Small intestine (tissue), 7 donors: ENCODE measurements at regions not wholly inside any gene's neighbourhood (a gene's known extent, or its start where the extent isn't known, plus 50 kb on each side); places are given as distances from the start of the nearest gene placed in this dataset.

Experiments
- DNase-seq, 2 donors: peaks; one replicate each; pipeline versions ENCODE4 v3.0.0 to v3.0.0-alpha.2; 2013
- FAIRE-seq: peaks from 2 replicates; lab custom pipeline; 2012; peaks lifted over from hg19 to GRCh38; lab: Jason Lieb, UNC
- H3K27ac ChIP-seq, 3 donors: one replicate each; pipeline ENCODE4 v1.5.1; 2013; ENCODE audit warnings: low read length in 2 of 3, mild to moderate bottlenecking in 2 of 3, control low read depth in 1 of 3, inconsistent platforms in 1 of 3, low read depth in 1 of 3, moderate library complexity in 1 of 3
- H3K27me3 ChIP-seq, 3 donors: one replicate each; pipeline ENCODE4 v1.6.1; 2013; ENCODE audit warnings: low read length in 3 of 3, inconsistent platforms in 1 of 3; ENCODE audit not compliant: control insufficient read depth in 3 of 3, insufficient read depth in 3 of 3
- H3K36me3 ChIP-seq, 3 donors: one replicate each; pipeline ENCODE4 v1.6.1; 2013; ENCODE audit warnings: low read length in 3 of 3, inconsistent platforms in 1 of 3, low read depth in 1 of 3, mild to moderate bottlenecking in 1 of 3, moderate library complexity in 1 of 3; ENCODE audit not compliant: control insufficient read depth in 3 of 3, insufficient read depth in 2 of 3
- H3K4me1 ChIP-seq, 3 donors: one replicate each; pipeline ENCODE4 v1.6.1; 2013; ENCODE audit warnings: low read length in 2 of 3, inconsistent platforms in 1 of 3, low read depth in 1 of 3, mild to moderate bottlenecking in 1 of 3, moderate library complexity in 1 of 3; ENCODE audit not compliant: control insufficient read depth in 3 of 3, insufficient read depth in 2 of 3
- H3K4me3 ChIP-seq, 3 donors: one replicate each; pipeline ENCODE4 v1.5.1; 2013; ENCODE audit warnings: low read length in 3 of 3, control low read depth in 1 of 3, inconsistent platforms in 1 of 3, low read depth in 1 of 3, mild to moderate bottlenecking in 1 of 3, moderate library complexity in 1 of 3
- H3K9me3 ChIP-seq, 2 donors: one replicate each; pipeline ENCODE4 v1.6.1; 2013; ENCODE audit warnings: low read depth in 1 of 2, low read length in 1 of 2; ENCODE audit not compliant: control insufficient read depth in 2 of 2, insufficient read depth in 1 of 2
- WGBS, 3 donors: extraction: QIAGEN DNeasy Blood & Tissue Kit; methylation state at CpG; one replicate each; pipeline ENCODE4 v1.1.7; 2013; 5-methylcytosine and 5-hydroxymethylcytosine counted together
- donor health status: healthy with polysubstance abuse.
- donor health status: control.
- donor health status: control.
- donor health status: Bipolar disorder and iron deficiency.
- donor health status: healthy.

DNA sequence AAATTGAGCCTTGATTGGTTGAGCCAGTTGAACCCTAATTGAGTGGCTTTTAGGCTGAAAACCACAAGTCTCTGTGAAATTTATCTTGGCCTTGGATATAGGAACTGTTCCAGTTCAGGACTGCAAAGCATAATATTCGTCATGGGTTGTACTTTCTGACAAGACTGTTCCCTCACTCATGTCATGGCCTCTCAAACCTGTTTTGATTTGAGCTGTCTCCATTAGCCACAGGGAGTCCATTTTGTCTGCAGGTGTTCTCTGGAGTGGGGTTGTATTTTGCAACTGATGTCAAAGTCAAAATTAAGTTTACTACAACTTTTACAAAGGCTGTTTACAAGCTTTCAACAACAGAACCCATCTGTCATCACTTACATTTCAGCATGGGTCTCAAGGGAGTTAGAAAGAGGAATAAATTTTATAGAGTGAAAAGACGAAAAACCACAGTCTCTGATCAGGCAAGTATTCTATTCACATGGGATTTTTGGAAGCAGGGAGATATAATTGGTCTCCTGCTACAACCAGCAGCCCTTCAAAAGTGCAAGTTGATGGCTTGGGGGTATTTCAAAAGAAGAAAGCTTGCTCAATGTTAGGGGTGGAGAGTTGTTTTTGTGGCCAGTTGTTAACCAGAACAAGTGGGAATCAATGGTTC is 1716.3 kb downstream of the C4orf33 start:
- Histone ChIP-seq H3K27me3 (no peaks in the 10 kb centered on the region), H3K4me1 (no peaks in the 10 kb centered on the region), H3K27ac (no peak overlapping the region), H3K9me3 (no peaks in the 10 kb centered on the region), H3K4me3 (no peak overlapping the region), H3K36me3 (no peaks in the 10 kb centered on the region)
- DNase-seq (no peak), FAIRE-seq (no peak)
- 40 to 46% (median 40%) methylated on average over 2 of the region's 2 CpGs for WGBS, 3 donors

DNA sequence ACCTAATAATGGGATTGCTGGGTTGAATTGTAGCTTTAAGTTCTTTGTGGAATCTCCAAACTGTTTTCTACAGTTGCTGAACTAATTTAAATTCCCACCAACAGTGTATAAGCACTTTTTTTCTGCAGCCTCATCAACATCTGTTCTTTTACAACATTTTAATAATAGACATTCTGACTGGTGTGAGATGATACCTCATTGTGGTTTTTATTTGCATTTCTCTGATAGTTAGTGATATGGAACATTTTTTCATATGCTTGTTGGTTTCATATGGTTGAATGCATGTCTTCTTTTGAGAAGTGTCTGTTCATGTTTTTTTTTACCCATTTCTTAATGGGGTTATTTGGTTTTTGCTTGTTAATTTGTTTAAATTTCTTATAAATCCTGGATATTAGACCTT is 1718.9 kb downstream of the C4orf33 start:
- Histone ChIP-seq H3K9me3 (no peaks in the 10 kb centered on the region), H3K27me3 (no peaks in the 10 kb centered on the region), H3K36me3 (no peaks in the 10 kb centered on the region), H3K27ac (no peak overlapping the region), H3K4me3 (no peak overlapping the region), H3K4me1 (no peaks in the 10 kb centered on the region)
- no peak for DNase-seq
- FAIRE-seq = no peak

DNA sequence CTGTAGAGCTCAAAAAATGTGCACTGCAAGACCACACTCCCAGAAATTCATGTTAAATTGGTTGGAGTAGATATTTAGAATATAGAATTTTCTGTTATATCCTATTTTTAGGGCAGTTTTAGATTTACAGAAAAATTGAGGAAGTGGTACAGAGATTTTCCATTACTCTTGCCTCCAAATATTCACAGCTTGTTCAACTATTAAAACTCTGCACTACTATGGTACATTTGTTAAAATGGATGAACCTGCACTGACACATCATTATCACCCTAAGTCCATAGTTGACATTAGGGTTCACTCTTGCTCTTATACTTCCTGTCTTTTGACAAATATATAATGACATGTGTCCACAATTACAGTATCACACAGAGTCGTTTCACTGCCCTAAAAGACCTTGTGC is 1724.5 kb downstream of the C4orf33 start:
- Histone ChIP-seq H3K27ac (no peak overlapping the region), H3K36me3 (no peaks in the 10 kb centered on the region), H3K9me3 (peaks cover 0 to 2% of the 10 kb centered on the region in 2 donors), H3K4me1 (no peaks in the 10 kb centered on the region), H3K4me3 (no peak overlapping the region), H3K27me3 (no peaks in the 10 kb centered on the region)
- FAIRE-seq (no peak), DNase-seq (no peak)
- WGBS, 3 donors = 12 to 37% (median 26%) methylated on average over 1 of the region's 1 CpG

DNA sequence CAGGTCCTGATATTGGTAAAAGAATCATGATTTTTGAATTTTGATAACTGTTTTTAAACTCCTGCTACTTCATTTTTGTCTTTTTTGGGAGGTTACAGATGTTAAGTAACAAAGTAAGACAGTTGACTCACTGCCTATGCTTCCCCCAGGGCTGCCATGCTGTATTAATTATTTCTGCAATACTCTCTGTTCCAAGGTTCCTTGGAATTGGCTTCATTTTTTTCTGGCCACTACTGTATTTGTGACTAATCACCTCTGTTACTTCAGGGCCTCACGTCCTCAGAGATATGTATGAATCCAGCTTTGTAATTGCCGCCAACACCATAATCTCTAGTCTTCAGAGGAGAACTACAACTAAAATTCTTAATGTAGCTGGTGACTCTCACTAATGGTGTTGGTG is 1729.3 kb downstream of the C4orf33 start:
- WGBS, 3 donors = 74 to 77% (median 74%) methylated on average over 2 of the region's 2 CpGs
- no peak for DNase-seq
- H3K36me3 ChIP-seq = no peaks in the 10 kb centered on the region
- no peak overlapping the region for H3K4me3 ChIP-seq
- H3K27ac ChIP-seq = no peak overlapping the region
- H3K27me3 ChIP-seq = no peaks in the 10 kb centered on the region
- H3K9me3 ChIP-seq = peaks cover 0 to 2% of the 10 kb centered on the region in 2 donors
- H3K4me1 ChIP-seq = no peaks in the 10 kb centered on the region
- no peak for FAIRE-seq

DNA sequence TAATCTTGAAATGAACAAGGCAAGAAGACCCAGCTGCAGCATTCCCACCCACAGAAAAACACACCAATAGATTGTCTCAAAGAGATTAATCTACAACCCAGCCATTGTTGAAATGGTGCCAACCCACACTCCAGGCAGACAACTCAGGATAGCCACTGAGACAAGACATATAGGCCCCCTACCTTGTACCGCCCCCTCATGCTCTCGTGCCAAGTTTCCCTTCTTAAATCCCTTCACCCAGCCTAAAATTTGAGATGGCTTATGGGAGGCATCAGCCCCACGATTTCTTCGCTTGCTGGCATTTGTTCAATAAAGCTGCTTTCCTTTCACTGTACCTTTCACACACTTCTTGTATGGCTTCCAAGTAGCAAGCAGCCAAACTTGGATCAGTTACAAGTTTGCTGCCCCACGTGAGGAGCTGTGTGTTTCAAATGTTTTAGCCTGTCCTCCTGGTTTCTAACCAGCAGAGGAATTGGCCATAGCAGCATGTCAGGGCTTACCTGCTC is 1754.1 kb downstream of the C4orf33 start:
- no peak for DNase-seq
- H3K9me3 ChIP-seq = peaks cover 0 to 15% of the 10 kb centered on the region in 2 donors
- 54 to 63% (median 58%) methylated on average over 5 of the region's 5 CpGs for WGBS, 3 donors
- H3K4me1 ChIP-seq = no peaks in the 10 kb centered on the region
- H3K4me3 ChIP-seq = no peak overlapping the region
- H3K27me3 ChIP-seq = no peaks in the 10 kb centered on the region
- no peak overlapping the region for H3K27ac ChIP-seq
- no peaks in the 10 kb centered on the region for H3K36me3 ChIP-seq
- no peak for FAIRE-seq

DNA sequence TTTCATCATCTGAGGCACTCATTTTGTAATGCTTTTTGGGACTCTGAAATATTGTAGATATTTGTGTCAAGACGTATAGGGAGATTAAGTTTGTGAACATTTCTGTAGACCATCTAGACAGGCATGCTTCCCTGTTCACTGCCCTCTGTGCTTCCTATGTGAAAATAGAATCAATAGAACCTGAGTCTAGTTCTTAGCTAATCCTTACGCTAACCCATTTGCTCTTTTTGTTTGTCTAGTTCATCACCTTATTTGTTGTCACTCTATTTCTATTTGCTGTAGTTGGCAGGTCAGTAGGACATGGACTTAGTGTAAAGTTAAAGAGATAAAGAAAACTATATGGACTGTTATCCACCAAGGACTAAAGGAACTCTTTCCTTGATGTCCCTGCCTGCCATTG is 1755.2 kb downstream of the C4orf33 start:
- Histone ChIP-seq H3K27ac (no peak overlapping the region), H3K4me3 (no peak overlapping the region), H3K36me3 (no peaks in the 10 kb centered on the region), H3K9me3 (peaks cover 0 to 15% of the 10 kb centered on the region in 2 donors), H3K4me1 (no peaks in the 10 kb centered on the region), H3K27me3 (no peaks in the 10 kb centered on the region)
- FAIRE-seq (no peak), DNase-seq (no peak)
- 54 to 76% (median 56%) methylated on average over 2 of the region's 2 CpGs for WGBS, 3 donors

DNA sequence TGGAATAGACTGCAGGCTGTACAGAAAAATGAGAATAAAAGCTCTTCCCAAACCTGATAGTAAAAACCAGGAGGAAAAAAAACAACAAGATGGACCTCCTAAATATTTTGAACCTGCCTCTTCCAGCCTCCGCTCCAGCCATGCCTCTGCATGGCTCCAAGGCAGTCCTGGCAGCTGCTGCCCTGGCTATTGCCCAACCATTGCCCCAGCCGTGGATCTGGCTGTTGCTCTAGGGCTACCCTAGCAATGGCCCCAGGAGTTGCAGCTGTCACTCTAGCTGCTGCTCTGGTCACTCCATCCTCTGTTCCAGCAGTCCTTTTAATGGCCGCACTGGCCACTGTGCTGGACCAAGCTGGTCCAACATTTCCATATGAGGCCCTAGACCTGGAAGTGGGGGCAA is 1756.0 kb downstream of the C4orf33 start:
- no peak overlapping the region for H3K4me3 ChIP-seq
- 78 to 87% (median 85%) methylated on average over 3 of the region's 3 CpGs for WGBS, 3 donors
- H3K36me3 ChIP-seq = no peaks in the 10 kb centered on the region
- no peaks in the 10 kb centered on the region for H3K27me3 ChIP-seq
- DNase-seq = no peak
- H3K9me3 ChIP-seq = peaks cover 0 to 13% of the 10 kb centered on the region in 2 donors
- no peak for FAIRE-seq
- H3K4me1 ChIP-seq = no peaks in the 10 kb centered on the region
- H3K27ac ChIP-seq = no peak overlapping the region

DNA sequence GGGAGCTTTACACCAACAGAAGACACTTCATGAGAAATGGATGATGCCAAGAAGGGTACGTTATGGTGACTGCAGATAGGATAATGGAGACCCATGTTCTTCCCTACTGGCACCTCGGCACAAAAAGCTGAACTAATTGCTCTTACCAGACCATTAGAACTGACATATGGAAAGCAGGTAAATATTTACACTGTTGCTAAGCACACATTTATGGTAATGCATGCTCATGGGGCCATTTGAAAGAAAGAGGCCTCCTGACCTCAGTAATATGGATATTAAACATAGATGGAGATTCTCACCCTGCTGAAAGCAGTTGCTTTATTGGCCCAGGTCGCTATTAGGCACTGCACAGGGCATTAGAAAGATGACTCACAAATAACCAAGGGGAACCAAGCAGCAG is 1759.6 kb downstream of the C4orf33 start:
- H3K4me1 ChIP-seq = no peaks in the 10 kb centered on the region
- peaks cover 0 to 9% of the 10 kb centered on the region in 2 donors for H3K9me3 ChIP-seq
- H3K27me3 ChIP-seq = no peaks in the 10 kb centered on the region
- no peaks in the 10 kb centered on the region for H3K36me3 ChIP-seq
- WGBS, 3 donors = 34 to 64% (median 50%) methylated on average over 3 of the region's 3 CpGs
- no peak overlapping the region for H3K4me3 ChIP-seq
- DNase-seq (peak in 1 of 2 donors; percentile 2), FAIRE-seq (no peak)
- no peak overlapping the region for H3K27ac ChIP-seq

DNA sequence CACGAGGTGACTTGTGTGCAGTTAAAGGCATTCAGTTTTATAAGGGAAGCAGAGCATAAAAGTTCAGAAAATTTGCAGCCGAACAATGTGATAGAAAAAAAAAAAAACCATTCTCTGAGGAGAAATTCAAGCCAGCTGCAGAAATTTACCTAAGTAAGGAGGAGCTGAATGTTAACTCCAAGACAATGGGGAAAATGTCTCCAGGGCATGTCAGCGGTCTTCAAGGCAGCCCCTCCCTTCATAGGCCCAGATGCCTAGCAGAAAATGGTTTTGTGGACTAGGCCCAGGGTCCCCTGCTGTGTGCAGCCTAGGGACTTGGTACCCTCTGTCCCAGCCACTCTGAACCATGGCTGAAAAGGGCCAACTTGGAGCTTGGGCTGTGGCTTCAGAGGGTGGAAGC is 1764.0 kb downstream of the C4orf33 start:
- no peak for FAIRE-seq
- no peak overlapping the region for H3K4me3 ChIP-seq
- no peak for DNase-seq
- H3K4me1 ChIP-seq = no peaks in the 10 kb centered on the region
- peaks cover 0 to 2% of the 10 kb centered on the region in 2 donors for H3K9me3 ChIP-seq
- WGBS, 3 donors = 74 to 81% (median 74%) methylated on average over 3 of the region's 3 CpGs
- no peaks in the 10 kb centered on the region for H3K36me3 ChIP-seq
- H3K27me3 ChIP-seq = no peaks in the 10 kb centered on the region
- no peak overlapping the region for H3K27ac ChIP-seq
